GM13977 (cell line): ENCODE measurements at regions not wholly inside any gene's neighbourhood (a gene's known extent, or its start where the extent isn't known, plus 50 kb on each side); places are given as distances from the start of the nearest gene placed in this dataset.

Experiments used
- DNase-seq: peaks from one replicate; pipeline ENCODE4 v3.0.0; 2012; ENCODE audit warnings: low spot score
- CTCF ChIP-seq: IDR thresholded peaks from 2 replicates; pipeline ENCODE4 v1.5.1; 2012; ENCODE audit warnings: mild to moderate bottlenecking, control low read depth; ENCODE audit not compliant: insufficient read depth; ENCODE audit errors: extremely low read depth, missing control alignments
- in situ Hi-C: fragments of 300-500 bp; cut with MboI; formaldehyde crosslinking; loops from one replicate; pipeline ENCODE4 v1.12.0; 2022; ENCODE audit warnings: low sequenced_read_pairs, low pct_unique_long_range_greater_than_20kb, mixed read lengths, inconsistent platforms; ENCODE audit not compliant: unreplicated experiment

- in situ Hi-C loops: no loop called here
These were observed 50.3 kb upstream of the CXCL12 start for GRCh38 chr10:44435196-44435595.

GRCh38 chr10:44436240-44436639 lies 51.3 kb upstream of the CXCL12 start:
- no peak for TF ChIP-seq CTCF
- DNase-seq: no peak
- in situ Hi-C loops: no loop called here

More at GRCh38 chr10:44435196-44435595, 50.3 kb upstream of the CXCL12 start:
- TF ChIP-seq CTCF: no peak
- DNase-seq: no peak

GRCh38 chr10:44437840-44438511 lies 53.1 kb upstream of the CXCL12 start:
- DNase-seq: no peak
- in situ Hi-C loops: no loop called here
- no peak for TF ChIP-seq CTCF

- in situ Hi-C loops: no loop called here
- no peak for DNase-seq
- no peak for TF ChIP-seq CTCF
These were observed 54.5 kb upstream of the CXCL12 start for GRCh38 chr10:44439239-44439957.

- TF ChIP-seq CTCF: no peak
- no peak for DNase-seq
- in situ Hi-C loops: no loop called here
These were observed 55.0 kb upstream of the CXCL12 start for GRCh38 chr10:44439958-44440244.

GRCh38 chr10:44457259-44457658 lies 72.4 kb upstream of the CXCL12 start:
- DNase-seq: no peak
- TF ChIP-seq CTCF: no peak
- in situ Hi-C loops: no loop called here
